C4-2B (cell line): ENCODE measurements at regions not wholly inside any gene's neighbourhood (a gene's known extent, or its start where the extent isn't known, plus 50 kb on each side); places are given as distances from the start of the nearest gene placed in this dataset.
A peak's percentile ranks its signal among the peaks of the same experiment; 100 is the strongest.
"Not testable (repeated sequence)": the region's sequence is repeated elsewhere in the genome, so short reads cannot be mapped to it uniquely, and the experiment has no call there.

Experiments used
- ZFX ChIP-seq: fragments of 450-650 bp; IDR thresholded peaks from 2 replicates; pipeline ENCODE4 v1.6.1; 2017
- TF ChIP-seq, protein P1 (sequence below): fragments of 450-650 bp; conservative IDR thresholded peaks from 2 replicates; pipeline ENCODE4 v1.5.1; 2017; ENCODE audit warnings: mild to moderate bottlenecking

DNA sequence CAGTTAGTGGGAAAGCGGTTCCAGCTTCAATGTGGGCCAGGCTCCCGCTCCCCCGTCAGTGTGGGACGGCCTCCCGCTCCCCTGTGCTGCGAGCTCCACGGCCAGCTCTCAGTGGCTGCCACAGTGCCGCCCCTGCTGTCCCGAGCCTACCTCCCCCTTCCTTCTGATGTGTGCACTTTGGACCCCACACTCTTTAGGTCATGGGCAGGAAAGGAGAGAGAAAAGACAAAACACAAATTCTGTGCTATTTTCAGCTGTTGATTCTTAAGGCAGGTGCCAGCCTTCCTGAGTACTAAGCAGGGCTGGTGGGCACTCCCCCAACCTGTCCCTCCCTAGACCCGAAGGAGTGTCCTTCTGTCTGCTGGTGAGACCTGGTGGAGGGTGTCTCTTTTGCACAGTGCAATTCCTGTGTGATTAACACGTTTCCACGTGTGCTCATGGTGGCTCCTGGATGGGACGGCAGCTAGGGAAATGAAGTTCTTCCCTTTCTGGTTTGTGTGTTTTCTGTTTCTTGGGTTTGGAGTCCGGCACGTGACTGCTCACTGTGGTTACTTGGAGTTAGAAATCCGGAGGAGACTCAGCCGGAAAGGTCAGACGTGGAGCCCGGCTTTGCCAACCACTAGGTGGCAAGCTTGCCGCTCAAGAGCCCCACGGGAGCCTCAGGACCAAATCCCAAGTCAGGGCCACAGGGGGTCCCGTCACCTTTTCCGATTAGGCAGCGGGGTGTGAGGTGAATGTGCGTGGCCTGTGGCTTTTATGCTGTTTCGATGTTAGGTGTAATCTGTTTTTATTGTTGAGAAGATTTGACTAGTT is 130.3 kb downstream of the LAT start:
- TF ChIP-seq, protein P1, sequence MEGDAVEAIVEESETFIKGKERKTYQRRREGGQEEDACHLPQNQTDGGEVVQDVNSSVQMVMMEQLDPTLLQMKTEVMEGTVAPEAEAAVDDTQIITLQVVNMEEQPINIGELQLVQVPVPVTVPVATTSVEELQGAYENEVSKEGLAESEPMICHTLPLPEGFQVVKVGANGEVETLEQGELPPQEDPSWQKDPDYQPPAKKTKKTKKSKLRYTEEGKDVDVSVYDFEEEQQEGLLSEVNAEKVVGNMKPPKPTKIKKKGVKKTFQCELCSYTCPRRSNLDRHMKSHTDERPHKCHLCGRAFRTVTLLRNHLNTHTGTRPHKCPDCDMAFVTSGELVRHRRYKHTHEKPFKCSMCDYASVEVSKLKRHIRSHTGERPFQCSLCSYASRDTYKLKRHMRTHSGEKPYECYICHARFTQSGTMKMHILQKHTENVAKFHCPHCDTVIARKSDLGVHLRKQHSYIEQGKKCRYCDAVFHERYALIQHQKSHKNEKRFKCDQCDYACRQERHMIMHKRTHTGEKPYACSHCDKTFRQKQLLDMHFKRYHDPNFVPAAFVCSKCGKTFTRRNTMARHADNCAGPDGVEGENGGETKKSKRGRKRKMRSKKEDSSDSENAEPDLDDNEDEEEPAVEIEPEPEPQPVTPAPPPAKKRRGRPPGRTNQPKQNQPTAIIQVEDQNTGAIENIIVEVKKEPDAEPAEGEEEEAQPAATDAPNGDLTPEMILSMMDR = peak; percentile 85
- not testable (repeated sequence) for TF ChIP-seq ZFX
